IMR-90 (cell line): ENCODE measurements at regions not wholly inside any gene's neighbourhood (a gene's known extent, or its start where the extent isn't known, plus 50 kb on each side); places are given as distances from the start of the nearest gene placed in this dataset.
A peak's percentile ranks its signal among the peaks of the same experiment; 100 is the strongest.

ENCODE experiments used
- ATAC-seq: fragments of 200-7000 bp; cut with Tn5 transposase; 2 replicates; pipeline ENCODE4 v1.9.1; 2020; ENCODE audit warnings: low read depth, mild to moderate bottlenecking, moderate library complexity
- BruUV-seq: library from RNA; stranded (reverse); fragments of 400-500 nt; replicated peaks from 2 replicates; lab custom pipeline; 2021; lab: Mats Ljungman, UMichigan
- CTCF ChIA-PET: fragments of 300-600 bp; formaldehyde crosslinking; extraction: SDS; loops from one replicate; lab custom pipeline; 2021; ENCODE audit warnings: antibody characterized with exemption; lab: Yijun Ruan, JAX
- POLR2A ChIA-PET: fragments of 300-600 bp; sonication (Branson Sonifier 250); formaldehyde crosslinking; loops from one replicate; lab custom pipeline; 2022; ENCODE audit warnings: antibody characterized with exemption; ENCODE audit not compliant: unreplicated experiment; lab: Charles Lee
- DNase-seq: peaks from one replicate; pipeline ENCODE4 v3.0.0; 2013
- H2AFZ ChIP-seq: replicated peaks from 2 replicates; pipeline ENCODE3; 2013; ENCODE audit warnings: low read length, mild to moderate bottlenecking; ENCODE audit not compliant: poor library complexity
- H2AK5ac ChIP-seq: 2 replicates; pipeline ENCODE4 v1.6.1; 2013; ENCODE audit warnings: low read depth, low read length, inconsistent platforms
- H2AK9ac ChIP-seq: replicated peaks from 2 replicates; pipeline ENCODE3; 2013; ENCODE audit warnings: mild to moderate bottlenecking, low read depth, low read length, moderate library complexity; ENCODE audit not compliant: poor library complexity
- H2BK120ac ChIP-seq: 2 replicates; pipeline ENCODE4 v1.6.1; 2013; ENCODE audit warnings: low read depth, low read length, inconsistent platforms
- H2BK15ac ChIP-seq: 3 replicates; pipeline ENCODE4 v1.6.1; 2013; ENCODE audit warnings: low read depth, low read length, inconsistent platforms
- H2BK20ac ChIP-seq: 2 replicates; pipeline ENCODE4 v1.6.1; 2013; ENCODE audit warnings: low read depth, mild to moderate bottlenecking, inconsistent platforms, low read length, moderate library complexity
- H2BK5ac ChIP-seq: 2 replicates; pipeline ENCODE4 v1.6.1; 2013; ENCODE audit warnings: mild to moderate bottlenecking, low read depth, low read length, inconsistent platforms; ENCODE audit not compliant: poor library complexity, severe bottlenecking
- H3K14ac ChIP-seq: replicated peaks from 2 replicates; pipeline ENCODE4 v1.6.1; 2013; ENCODE audit warnings: low read depth, low read length, inconsistent platforms
- H3K18ac ChIP-seq: 2 replicates; pipeline ENCODE4 v1.6.1; 2013; ENCODE audit warnings: low read depth, low read length, control low read depth
- H3K23ac ChIP-seq: 2 replicates; pipeline ENCODE4 v1.6.1; 2013; ENCODE audit warnings: low read depth, low read length, inconsistent platforms
- H3K27ac ChIP-seq: 2 replicates; pipeline ENCODE4 v1.5.1; 2013; ENCODE audit warnings: mild to moderate bottlenecking, control low read depth, low read length; ENCODE audit not compliant: insufficient read depth
- H3K27me3 ChIP-seq: 2 replicates; pipeline ENCODE4 v1.6.1; 2013; ENCODE audit warnings: low read length; ENCODE audit not compliant: control insufficient read depth, insufficient read depth
- H3K36me3 ChIP-seq: 2 replicates; pipeline ENCODE4 v1.6.1; 2013; ENCODE audit warnings: low read length, mixed read lengths; ENCODE audit not compliant: control insufficient read depth, insufficient read depth
- H3K4ac ChIP-seq: 2 replicates; pipeline ENCODE4 v1.6.1; 2013; ENCODE audit warnings: low read depth, low read length, inconsistent platforms
- H3K4me1 ChIP-seq: 2 replicates; pipeline ENCODE4 v1.6.1; 2013; ENCODE audit warnings: low read length, mixed read lengths; ENCODE audit not compliant: control insufficient read depth, insufficient read depth
- H3K4me2 ChIP-seq: 2 replicates; pipeline ENCODE4 v1.6.1; 2013; ENCODE audit warnings: low read depth, mild to moderate bottlenecking, control low read depth, low read length, moderate library complexity
- H3K4me3 ChIP-seq: 2 replicates; pipeline ENCODE4 v1.5.1; 2013; ENCODE audit warnings: low read depth, mild to moderate bottlenecking, control low read depth, low read length, moderate library complexity; ENCODE audit not compliant: insufficient read depth
- H3K56ac ChIP-seq: 2 replicates; pipeline ENCODE4 v1.6.1; 2013; ENCODE audit warnings: low read length, inconsistent platforms; ENCODE audit not compliant: insufficient read depth; ENCODE audit errors: extremely low read depth
- H3K79me1 ChIP-seq, 2 experiments: 2 replicates each; pipeline ENCODE4 v1.6.1; 2013; ENCODE audit warnings: low read length in 2 of 2, inconsistent platforms in 1 of 2, low read depth in 1 of 2
- H3K9ac ChIP-seq: 2 replicates; pipeline ENCODE4 v1.6.1; 2013; ENCODE audit warnings: low read depth, low read length, control low read depth
- H3K9me1 ChIP-seq: 2 replicates; pipeline ENCODE4 v1.6.1; 2013; ENCODE audit warnings: low read length, inconsistent platforms; ENCODE audit not compliant: insufficient read depth
- H3K9me3 ChIP-seq: 2 replicates; pipeline ENCODE4 v1.6.1; 2013; ENCODE audit warnings: low read length; ENCODE audit not compliant: control insufficient read depth, insufficient read depth
- H4K20me1 ChIP-seq: 2 replicates; pipeline ENCODE4 v1.6.1; 2013; ENCODE audit warnings: low read length, inconsistent platforms; ENCODE audit not compliant: insufficient read depth
- H4K5ac ChIP-seq: 2 replicates; pipeline ENCODE4 v1.6.1; 2013; ENCODE audit warnings: mild to moderate bottlenecking, low read depth, low read length, control low read depth
- H4K8ac ChIP-seq, 2 experiments: 2 replicates each; pipeline ENCODE4 v1.6.1; 2013; ENCODE audit warnings: low read depth in 2 of 2, low read length in 2 of 2, control low read depth in 1 of 2, inconsistent platforms in 1 of 2
- H4K91ac ChIP-seq: 2 replicates; pipeline ENCODE4 v1.6.1; 2013; ENCODE audit warnings: low read depth, low read length, inconsistent platforms; ENCODE audit not compliant: insufficient read depth
- CHD1 ChIP-seq: IDR thresholded peaks from 2 replicates; pipeline ENCODE4 v1.6.1; 2012; ENCODE audit warnings: low read depth, low read length, improper control_type of control experiment
- MAFK ChIP-seq: IDR thresholded peaks from 2 replicates; pipeline ENCODE4 v1.6.1; 2012; ENCODE audit warnings: low read depth, low read length, improper control_type of control experiment
- NFE2L2 ChIP-seq: fragments of 150-350 bp; IDR thresholded peaks from 2 replicates; pipeline ENCODE4 v1.6.1; 2016; ENCODE audit warnings: low read depth, mild to moderate bottlenecking, low read length
- WGBS, 2 experiments: methylation state at CpG; one replicate each; pipeline versions ENCODE4 v1.1.5 to v1.1.7; 2013; ENCODE audit warnings: missing lambda C conversion rate in 2 of 2; ENCODE audit not compliant: insufficient read length in 1 of 2; ENCODE audit errors: extremely low coverage in 2 of 2; 5-methylcytosine and 5-hydroxymethylcytosine counted together
- dilution Hi-C: fragments of 300-500 bp; cut with HindIII; formaldehyde crosslinking; loops from one replicate; pipeline ENCODE4 v1.14.3; 2018; ENCODE audit warnings: low sequenced_read_pairs; ENCODE audit not compliant: unreplicated experiment
- in situ Hi-C: fragments of 300-500 bp; cut with MboI; formaldehyde crosslinking; loops from 3 replicates; pipeline ENCODE4 v1.14.3; 2019; ENCODE audit warnings: low sequenced_read_pairs, inconsistent platforms, mixed read lengths
- intact Hi-C: fragments of 100-400 bp; cut with micrococcal nuclease; formaldehyde crosslinking; loops from 2 replicates; pipeline ENCODE4 v1.10.0; 2022
- TF ChIP-seq, protein P1 (sequence below): fragments of 150-350 bp; IDR thresholded peaks from 2 replicates; pipeline ENCODE4 v1.6.1; 2017; ENCODE audit warnings: mild to moderate bottlenecking, antibody characterized with exemption, low read length, low read depth

DNA sequence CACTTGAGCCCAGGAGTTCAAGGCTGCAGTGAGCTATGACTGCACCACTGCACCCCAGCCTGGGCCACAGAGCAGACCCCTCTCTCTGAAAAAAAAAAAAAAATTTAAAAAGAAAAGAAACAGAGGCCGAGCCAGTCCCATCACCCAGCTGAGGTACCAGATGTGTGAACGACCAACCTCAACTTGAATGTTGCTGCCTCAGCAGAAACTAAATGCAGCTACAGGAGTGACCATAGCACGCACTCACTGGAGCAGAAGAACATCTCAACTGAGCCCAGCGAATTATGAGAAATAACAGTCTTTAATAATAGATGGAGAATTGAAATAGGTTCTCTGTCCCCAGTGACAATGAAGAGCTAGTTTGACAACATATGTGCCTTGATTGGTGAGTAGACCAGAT lies 53.1 kb upstream of the ST8SIA6 start:
- peak overlapping the region; percentile 29; the same call in 1 of the 3 replicates for H2BK15ac ChIP-seq

More for the DNA sequence above, 53.1 kb upstream of the ST8SIA6 start:
- 93% methylated on average over 3 of the region's 4 CpGs; no CpG with 5 or more reads in 1 of the 2 experiments for WGBS, 2 experiments
- no peak overlapping the region for H3K56ac ChIP-seq
- H3K4me2 ChIP-seq, result no peak overlapping the region
- no peak overlapping the region for H3K9ac ChIP-seq
- H4K8ac ChIP-seq, result no peak overlapping the region
- H3K4ac ChIP-seq, result peak overlapping the region; percentile 60; the same call in 1 of the 2 replicates
- H3K36me3 ChIP-seq, result no peaks in the 10 kb centered on the region
- no peak overlapping the region for H2BK20ac ChIP-seq
- CTCF ChIA-PET, result no interaction called here
- dilution Hi-C loops (no loop called here), intact Hi-C loops (no loop called here), in situ Hi-C loops (no loop called here)
- H3K14ac ChIP-seq, result no peak overlapping the region
- H4K5ac ChIP-seq, result no peak overlapping the region
- DNase-seq (no peak), ATAC-seq (no peak)
- H3K18ac ChIP-seq, result no peak overlapping the region
- H2AK9ac ChIP-seq, result no peak overlapping the region
- no peaks in the 10 kb centered on the region for H4K20me1 ChIP-seq
- TF ChIP-seq NFE2L2 (no peak), MAFK (peak; percentile 70), CHD1 (no peak)
- TF ChIP-seq, protein P1, sequence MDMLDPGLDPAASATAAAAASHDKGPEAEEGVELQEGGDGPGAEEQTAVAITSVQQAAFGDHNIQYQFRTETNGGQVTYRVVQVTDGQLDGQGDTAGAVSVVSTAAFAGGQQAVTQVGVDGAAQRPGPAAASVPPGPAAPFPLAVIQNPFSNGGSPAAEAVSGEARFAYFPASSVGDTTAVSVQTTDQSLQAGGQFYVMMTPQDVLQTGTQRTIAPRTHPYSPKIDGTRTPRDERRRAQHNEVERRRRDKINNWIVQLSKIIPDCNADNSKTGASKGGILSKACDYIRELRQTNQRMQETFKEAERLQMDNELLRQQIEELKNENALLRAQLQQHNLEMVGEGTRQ, result no peak
- no TSS peak for BruUV-seq
- H3K9me3 ChIP-seq, result no peaks in the 10 kb centered on the region
- no peak overlapping the region; the same call in 1 of the 2 replicates for H2AK5ac ChIP-seq
- no peaks in the 10 kb centered on the region for H3K27me3 ChIP-seq
- no peak overlapping the region for H3K23ac ChIP-seq
- peaks cover 20% of the 10 kb centered on the region for H3K9me1 ChIP-seq
- peaks cover 14% of the 10 kb centered on the region for H3K4me1 ChIP-seq
- H4K91ac ChIP-seq, result no peak overlapping the region
- H3K4me3 ChIP-seq, result no peak overlapping the region
- H2BK120ac ChIP-seq, result no peak overlapping the region
- no peak overlapping the region for H3K27ac ChIP-seq
- H2BK5ac ChIP-seq, result no peak overlapping the region
- H3K79me1 ChIP-seq, result peaks cover 0 to 6% of the 10 kb centered on the region in 2 experiments; a peak in 2 of 4 replicates
- H2AFZ ChIP-seq, result no peak overlapping the region
- POLR2A ChIA-PET, result no interaction called here
